LNCAP (cell line): ENCODE measurements at regions not wholly inside any gene's neighbourhood (a gene's known extent, or its start where the extent isn't known, plus 50 kb on each side); places are given as distances from the start of the nearest gene placed in this dataset.

Experiments used
- CTCF ChIP-seq: fragments of 450-650 bp; IDR thresholded peaks from 2 replicates; pipeline ENCODE4 v1.5.1; 2017; ENCODE audit warnings: mild to moderate bottlenecking

- no peak for TF ChIP-seq CTCF
Measured at GRCh38 chr21:32868631-32869454, 97.3 kb upstream of the PAXBP1 start.

- TF ChIP-seq CTCF: no peak
Measured at GRCh38 chr21:32869459-32869858, 97.9 kb upstream of the PAXBP1 start.

GRCh38 chr21:32876426-32876825, 104.9 kb upstream of the PAXBP1 start:
- TF ChIP-seq CTCF: no peak

- no peak for TF ChIP-seq CTCF
Measured at GRCh38 chr21:32878661-32879060, 107.1 kb upstream of the PAXBP1 start.

GRCh38 chr21:32881458-32881857, 109.9 kb upstream of the PAXBP1 start:
- TF ChIP-seq CTCF: no peak

- TF ChIP-seq CTCF: no peak
Measured at GRCh38 chr21:32884062-32884461, 112.5 kb upstream of the PAXBP1 start.

GRCh38 chr21:32886339-32886738, 114.8 kb upstream of the PAXBP1 start:
- no peak for TF ChIP-seq CTCF

GRCh38 chr21:32887026-32887425, 115.5 kb upstream of the PAXBP1 start:
- no peak for TF ChIP-seq CTCF
